HG03521 (cell line): ENCODE measurements at regions not wholly inside any gene's neighbourhood (a gene's known extent, or its start where the extent isn't known, plus 50 kb on each side); places are given as distances from the start of the nearest gene placed in this dataset.

ENCODE experiments used
- ATAC-seq: cut with Tn5 transposase; IDR thresholded peaks from one replicate; pipeline ENCODE4 v1.9.1; 2021; ENCODE audit warnings: mild to moderate bottlenecking, moderate library complexity; ENCODE audit not compliant: unreplicated experiment

DNA sequence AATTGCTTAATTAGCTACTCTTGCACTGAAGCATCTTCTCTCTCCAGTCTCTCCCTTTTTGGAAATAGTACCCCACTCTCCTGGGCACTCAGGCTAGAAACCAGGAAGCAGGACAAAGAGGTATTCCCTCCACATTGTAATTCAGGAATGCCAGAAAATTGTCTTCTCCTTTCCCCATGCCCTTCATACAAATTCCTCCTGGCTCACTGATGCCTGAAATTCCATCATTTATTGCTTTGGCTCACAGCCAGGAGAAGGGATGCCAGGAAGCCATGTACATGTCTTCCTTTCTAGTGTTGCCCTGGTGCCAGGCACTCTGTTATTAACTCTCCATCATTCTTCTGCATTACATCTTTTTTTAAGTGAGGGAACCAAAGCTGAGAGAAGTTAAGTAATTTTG, 716.5 kb upstream of the C9orf72 start:
- no peak for ATAC-seq

- no peak for ATAC-seq
Observed at GRCh38 chr9:28293369-28294090, 720.2 kb upstream of the C9orf72 start.

- ATAC-seq = no peak
Observed at GRCh38 chr9:28301281-28301680, 728.0 kb upstream of the C9orf72 start.

DNA sequence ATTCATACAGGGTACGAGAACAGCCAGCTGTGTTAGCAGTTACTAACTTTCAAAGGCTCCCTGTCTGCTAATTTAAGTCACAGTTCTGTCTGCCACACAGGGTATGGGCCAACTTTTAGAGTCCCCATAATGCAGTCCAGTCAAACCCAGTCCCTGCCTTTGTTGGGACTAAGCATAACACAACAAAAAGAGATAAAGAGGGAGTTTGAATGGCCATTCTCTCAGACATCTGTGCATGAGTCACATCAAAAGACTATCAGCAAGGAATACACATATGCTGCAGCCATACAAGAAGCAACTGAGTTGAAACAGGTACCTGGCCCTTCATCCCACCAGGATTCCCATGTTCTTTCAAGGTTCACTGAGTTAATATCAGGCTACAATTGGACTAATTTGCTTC, 744.5 kb upstream of the C9orf72 start:
- ATAC-seq = no peak

- ATAC-seq = no peak
Observed at GRCh38 chr9:28318515-28318914, 745.2 kb upstream of the C9orf72 start.

DNA sequence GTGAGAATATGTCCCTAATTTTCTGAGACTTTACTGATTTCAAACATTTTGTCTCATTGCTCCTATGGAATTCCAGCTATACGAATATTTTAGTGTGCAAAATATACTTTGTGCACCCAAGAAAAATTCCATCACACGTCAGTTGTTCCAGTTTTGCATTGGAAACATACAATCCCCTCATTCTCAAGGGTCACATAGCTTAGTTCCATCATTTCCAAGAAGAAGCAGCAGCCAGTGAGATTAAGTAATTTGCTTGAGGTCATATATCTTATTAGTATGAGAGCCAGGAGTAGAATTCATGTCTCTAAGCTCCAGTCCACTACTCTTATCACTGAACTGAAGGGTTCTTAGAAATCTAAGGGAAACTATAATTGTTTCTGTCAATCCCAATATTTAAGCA, 746.7 kb upstream of the C9orf72 start:
- no peak for ATAC-seq

DNA sequence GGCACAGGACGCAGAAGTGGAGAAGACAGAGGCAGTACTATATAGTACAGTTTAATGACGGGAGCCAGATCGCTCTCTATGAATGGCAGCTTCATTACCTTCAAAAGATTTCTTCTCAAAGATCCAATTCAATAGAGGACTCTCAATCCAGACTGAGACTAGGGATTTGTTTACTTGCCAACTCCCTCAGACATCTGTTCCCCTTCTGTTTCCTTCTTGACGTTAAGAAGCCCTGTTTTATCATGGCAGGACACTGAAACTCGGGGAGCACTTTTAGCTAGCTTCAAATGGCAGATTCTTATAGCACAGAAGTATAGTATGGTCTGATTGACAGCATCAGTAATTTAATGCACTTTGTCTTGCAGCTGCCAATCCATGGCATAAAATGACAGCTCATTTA, 747.3 kb upstream of the C9orf72 start:
- no peak for ATAC-seq

DNA sequence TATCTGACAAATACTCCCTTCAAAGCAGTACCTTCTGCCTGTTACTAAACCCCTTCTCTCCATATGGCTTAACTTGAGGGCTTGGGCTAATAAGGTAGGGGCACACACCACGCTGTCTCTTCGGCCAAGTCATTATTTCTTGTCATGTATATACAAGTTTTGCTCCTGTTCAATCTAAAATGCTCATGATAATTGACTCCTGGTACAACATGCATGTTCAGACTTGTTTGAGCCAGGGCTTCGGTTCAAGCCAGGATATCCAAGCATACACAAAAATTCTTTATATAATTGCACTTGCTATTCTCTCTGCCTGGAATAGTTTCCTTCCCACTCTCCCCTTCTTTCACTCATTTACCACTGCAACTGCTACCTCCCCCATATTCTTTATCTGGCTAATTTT, 756.0 kb upstream of the C9orf72 start:
- no peak for ATAC-seq

DNA sequence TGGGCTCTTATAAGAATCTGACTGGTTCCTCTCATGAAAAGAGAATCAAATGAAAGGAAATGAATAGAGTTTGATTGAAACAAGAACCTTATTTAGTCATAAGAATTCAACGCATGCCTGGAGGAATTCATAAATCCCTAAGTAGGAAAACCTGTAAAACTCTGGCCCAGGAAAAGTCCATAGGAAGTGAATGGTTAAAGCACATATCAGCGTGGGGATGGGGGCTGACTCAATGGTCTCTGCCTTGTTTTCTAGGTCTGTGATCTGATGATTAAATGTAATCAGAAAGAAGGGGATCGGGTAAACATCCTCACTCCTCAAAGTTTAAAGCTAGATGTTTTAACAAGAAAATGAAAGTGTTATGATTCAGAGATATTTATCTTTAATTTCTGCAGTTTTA, 759.4 kb upstream of the C9orf72 start:
- no peak for ATAC-seq

DNA sequence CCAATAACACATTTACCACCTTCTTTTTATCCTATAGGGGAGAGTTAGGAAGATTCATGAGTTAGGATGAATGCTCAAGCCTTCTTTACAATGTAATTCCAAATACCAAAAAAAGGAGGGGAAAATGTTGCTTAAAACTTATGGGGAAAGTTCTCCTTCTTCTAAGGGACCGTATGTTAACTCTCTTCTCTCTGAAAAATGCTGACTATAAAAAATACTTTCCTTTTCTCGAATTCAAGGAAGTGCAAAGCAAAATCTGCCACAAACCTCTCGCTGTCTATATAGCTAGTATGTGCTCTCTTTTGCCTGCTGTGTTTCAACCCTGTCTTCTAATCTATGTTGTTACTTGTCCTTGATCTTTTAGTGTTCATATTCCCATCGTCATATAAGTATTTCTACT, 768.6 kb upstream of the C9orf72 start:
- ATAC-seq = no peak

- ATAC-seq = no peak
Observed at GRCh38 chr9:28342815-28343338, 769.6 kb upstream of the C9orf72 start.

DNA sequence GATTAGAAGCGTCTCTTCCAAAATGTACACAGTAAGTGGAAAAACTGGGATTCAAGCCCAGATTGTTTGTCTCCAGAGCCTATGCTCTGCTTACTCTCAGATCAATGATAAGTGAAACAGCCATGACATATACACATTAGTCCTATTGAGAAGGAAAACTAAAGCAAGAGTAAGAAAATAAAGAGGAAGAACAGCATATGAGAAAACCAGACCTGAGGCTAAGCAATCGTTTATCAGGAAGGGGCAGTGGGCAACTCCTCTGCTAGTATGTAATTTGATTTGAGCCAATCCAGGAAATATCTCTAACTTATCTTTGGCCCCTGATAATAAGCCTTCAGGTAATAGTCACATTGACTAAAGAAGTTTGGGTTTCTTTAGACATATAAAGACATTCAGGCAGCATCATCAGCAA, 789.9 kb upstream of the C9orf72 start:
- no peak for ATAC-seq

DNA sequence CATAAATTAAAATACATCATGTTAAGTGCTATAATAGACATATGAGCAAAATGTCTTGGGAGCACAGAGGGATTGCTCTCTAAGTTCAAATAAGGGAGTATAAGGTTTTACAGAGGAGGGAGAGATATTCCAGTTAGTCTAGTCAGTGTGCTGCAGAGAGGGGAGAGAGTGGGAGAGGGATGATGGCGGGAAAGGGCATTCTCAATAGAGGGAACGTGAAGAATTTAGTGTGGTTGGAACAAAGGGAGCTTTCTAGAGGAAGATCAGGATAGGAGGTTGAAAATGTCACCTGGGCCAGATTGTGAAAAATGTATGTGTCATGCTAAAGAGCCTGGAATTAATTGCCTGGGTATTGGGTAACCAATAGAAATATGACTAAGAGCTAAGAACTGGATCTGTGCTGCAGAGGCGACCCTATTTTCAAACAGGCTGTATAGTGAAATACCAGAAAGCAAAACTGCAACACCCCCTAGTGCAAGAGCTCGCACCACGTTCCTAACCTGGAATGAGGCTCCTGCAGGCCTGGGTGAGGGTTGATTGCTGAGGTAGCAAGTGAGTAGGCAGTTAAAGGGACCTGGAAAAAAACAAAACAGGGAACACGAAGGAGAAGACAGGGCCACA, 791.8 kb upstream of the C9orf72 start:
- ATAC-seq = no peak

DNA sequence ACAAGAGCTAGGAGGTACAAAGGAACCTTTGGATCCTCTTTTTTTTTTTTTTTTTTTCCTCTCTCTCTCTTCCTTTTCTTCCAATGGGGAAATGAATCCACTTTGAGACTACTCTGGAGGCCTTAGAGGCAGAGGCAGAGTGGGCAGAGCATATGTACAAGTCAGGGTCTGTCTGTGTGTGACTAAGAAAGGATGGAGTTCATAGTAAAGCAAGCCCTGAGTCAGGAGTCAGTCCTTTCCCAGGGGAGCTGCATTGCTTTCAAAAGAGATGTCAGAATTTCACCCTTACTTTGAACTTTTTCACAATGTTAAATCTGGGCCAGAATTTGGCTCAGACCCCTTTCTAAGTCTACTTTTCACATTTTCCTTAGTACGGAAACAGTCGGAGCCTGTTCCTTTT, 792.4 kb upstream of the C9orf72 start:
- ATAC-seq = no peak

GRCh38 chr9:28378231-28378630, 805.0 kb upstream of the C9orf72 start:
- ATAC-seq = no peak

DNA sequence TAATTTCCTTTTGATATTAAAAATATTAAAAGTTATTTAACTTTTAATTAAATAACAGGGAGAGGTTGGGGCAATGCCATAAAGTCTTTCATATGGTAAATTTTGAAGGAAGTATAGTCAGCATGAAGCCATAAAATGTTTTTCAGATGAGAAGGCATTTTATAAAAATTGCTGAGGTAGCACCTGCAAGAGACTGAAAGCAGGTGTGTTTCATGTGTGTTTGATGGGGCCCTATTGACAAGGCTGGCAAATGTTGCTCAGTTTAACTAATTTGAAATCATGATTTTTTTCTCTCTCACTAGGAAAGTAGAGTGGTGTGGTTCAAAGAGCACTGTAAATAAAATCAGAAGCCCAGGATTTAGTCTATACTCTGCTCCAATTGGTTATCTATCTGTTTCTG, 805.8 kb upstream of the C9orf72 start:
- no peak for ATAC-seq

GRCh38 chr9:28389411-28389810, 816.1 kb upstream of the C9orf72 start:
- ATAC-seq = no peak

GRCh38 chr9:28394774-28395173, 821.5 kb upstream of the C9orf72 start:
- no peak for ATAC-seq

- ATAC-seq = no peak
Observed at GRCh38 chr9:28396058-28396457, 822.8 kb upstream of the C9orf72 start.

DNA sequence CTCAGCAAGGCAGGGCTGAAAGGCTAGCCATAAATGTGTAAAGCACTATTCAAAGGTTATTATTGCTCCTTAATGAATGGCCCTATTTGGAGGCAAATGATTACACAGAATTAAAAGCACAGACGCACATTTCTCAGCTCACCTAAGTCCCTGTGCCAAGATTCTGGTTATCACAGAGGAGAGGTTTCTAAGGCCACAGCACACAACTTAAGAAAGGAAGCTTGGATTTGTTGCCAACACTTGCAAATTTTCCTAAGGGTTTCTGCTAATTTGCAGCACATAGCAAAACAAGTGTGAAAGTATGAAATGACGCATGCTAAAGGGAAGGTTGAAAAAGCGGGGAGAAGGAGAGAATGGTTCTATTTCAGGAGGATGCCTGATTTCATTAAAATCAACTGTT, 834.1 kb upstream of the C9orf72 start:
- ATAC-seq = no peak

DNA sequence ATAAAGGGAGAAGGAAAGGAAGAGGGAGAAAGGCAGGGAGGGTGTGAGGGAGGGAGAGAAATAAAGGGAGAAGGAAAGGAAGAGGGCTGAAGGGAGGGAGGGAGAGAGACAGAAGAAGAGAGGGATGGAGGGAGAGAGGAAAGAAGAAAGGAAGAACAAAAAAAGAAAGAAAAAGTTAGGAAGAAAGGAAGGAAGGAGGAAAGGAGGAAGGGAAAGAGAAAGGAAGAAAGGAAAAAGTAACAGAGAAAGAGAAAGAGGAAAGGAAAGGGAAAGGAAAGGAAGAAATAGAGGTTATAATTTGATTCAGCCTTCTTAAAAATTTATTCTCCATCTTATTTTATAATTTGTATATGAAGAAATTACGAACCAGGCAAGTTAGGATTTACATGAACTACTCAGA, 836.6 kb upstream of the C9orf72 start:
- no peak for ATAC-seq

GRCh38 chr9:28410411-28410810, 837.1 kb upstream of the C9orf72 start:
- no peak for ATAC-seq

- no peak for ATAC-seq
Observed at GRCh38 chr9:28413471-28413870, 840.2 kb upstream of the C9orf72 start.
